Neuron (in vitro differentiated cells): ENCODE measurements at regions not wholly inside any gene's neighbourhood (a gene's known extent, or its start where the extent isn't known, plus 50 kb on each side); places are given as distances from the start of the nearest gene placed in this dataset.
A peak's percentile ranks its signal among the peaks of the same experiment; 100 is the strongest.
"Not testable (repeated sequence)": the region's sequence is repeated elsewhere in the genome, so short reads cannot be mapped to it uniquely, and the experiment has no call there.

Experiments
- H2AFZ ChIP-seq: one replicate; pipeline ENCODE4 v1.6.1; 2013; ENCODE audit warnings: low read depth, mild to moderate bottlenecking, inconsistent platforms, low read length, moderate library complexity
- H3K27me3 ChIP-seq: one replicate; pipeline ENCODE4 v1.6.1; 2013; ENCODE audit warnings: low read length; ENCODE audit not compliant: insufficient read depth
- H3K36me3 ChIP-seq: one replicate; pipeline ENCODE4 v1.6.1; 2013; ENCODE audit warnings: low read length; ENCODE audit not compliant: insufficient read depth
- H3K4me1 ChIP-seq: one replicate; pipeline ENCODE4 v1.6.1; 2013; ENCODE audit warnings: low read length; ENCODE audit not compliant: insufficient read depth
- H3K4me3 ChIP-seq: 2 replicates; pipeline ENCODE4 v1.5.1; 2013; ENCODE audit warnings: mild to moderate bottlenecking, low read length, moderate library complexity
- H3K9me3 ChIP-seq: one replicate; pipeline ENCODE4 v1.6.1; 2013; ENCODE audit warnings: low read length

- Histone ChIP-seq H3K4me1 (peaks cover 3% of the 10 kb centered on the region), H3K4me3 (no peak overlapping the region), H3K36me3 (no peaks in the 10 kb centered on the region), H3K27me3 (peaks cover 78% of the 10 kb centered on the region), H2AFZ (no peak overlapping the region), H3K9me3 (peaks cover 2% of the 10 kb centered on the region)
Observed at GRCh38 chr6:28811873-28812272, 111.9 kb downstream of the TRIM27 start.

- H3K36me3 ChIP-seq: no peaks in the 10 kb centered on the region
- H3K4me1 ChIP-seq: peaks cover 3% of the 10 kb centered on the region
- H3K9me3 ChIP-seq: peaks cover 2% of the 10 kb centered on the region
- no peak overlapping the region for H2AFZ ChIP-seq
- peaks cover 88% of the 10 kb centered on the region for H3K27me3 ChIP-seq
- H3K4me3 ChIP-seq: no peak overlapping the region
Observed at GRCh38 chr6:28812778-28813569, 110.8 kb downstream of the TRIM27 start.

- Histone ChIP-seq H3K9me3 (peaks cover 2% of the 10 kb centered on the region), H3K36me3 (no peaks in the 10 kb centered on the region), H3K4me3 (peak overlapping the region; percentile 36), H2AFZ (peak overlapping the region; percentile 28), H3K4me1 (peaks cover 3% of the 10 kb centered on the region), H3K27me3 (peaks cover 93% of the 10 kb centered on the region)
Observed at GRCh38 chr6:28814032-28814976, 109.5 kb downstream of the TRIM27 start.

- H3K4me1 ChIP-seq: peaks cover 3% of the 10 kb centered on the region
- H3K27me3 ChIP-seq: peaks cover 73% of the 10 kb centered on the region
- H3K9me3 ChIP-seq: peaks cover 2% of the 10 kb centered on the region
- no peak overlapping the region for H3K4me3 ChIP-seq
- H2AFZ ChIP-seq: no peak overlapping the region
- H3K36me3 ChIP-seq: no peaks in the 10 kb centered on the region
Observed at GRCh38 chr6:28816339-28816908, 107.4 kb downstream of the TRIM27 start.

GRCh38 chr6:28816909-28817807, 106.6 kb downstream of the TRIM27 start:
- H3K36me3 ChIP-seq: no peaks in the 10 kb centered on the region
- peaks cover 2% of the 10 kb centered on the region for H3K9me3 ChIP-seq
- H2AFZ ChIP-seq: no peak overlapping the region
- H3K4me3 ChIP-seq: no peak overlapping the region
- peaks cover 68% of the 10 kb centered on the region for H3K27me3 ChIP-seq
- H3K4me1 ChIP-seq: peaks cover 3% of the 10 kb centered on the region

- Histone ChIP-seq H3K4me1 (peaks cover 3% of the 10 kb centered on the region), H3K36me3 (no peaks in the 10 kb centered on the region), H3K27me3 (peaks cover 62% of the 10 kb centered on the region), H3K4me3 (no peak overlapping the region), H3K9me3 (peaks cover 2% of the 10 kb centered on the region), H2AFZ (no peak overlapping the region)
Observed at GRCh38 chr6:28817808-28818145, 106.0 kb downstream of the TRIM27 start.

- H3K27me3 ChIP-seq: peaks cover 47% of the 10 kb centered on the region
- no peaks in the 10 kb centered on the region for H3K36me3 ChIP-seq
- H3K4me3 ChIP-seq: no peak overlapping the region
Observed at GRCh38 chr6:28824793-28825731, 98.7 kb downstream of the TRIM27 start.

GRCh38 chr6:28825732-28826293, 98.0 kb downstream of the TRIM27 start:
- Histone ChIP-seq H3K4me1 (no peaks in the 10 kb centered on the region), H3K4me3 (no peak overlapping the region), H3K27me3 (peaks cover 47% of the 10 kb centered on the region), H3K9me3 (no peaks in the 10 kb centered on the region), H3K36me3 (no peaks in the 10 kb centered on the region), H2AFZ (no peak overlapping the region)

More at GRCh38 chr6:28824793-28825731, 98.7 kb downstream of the TRIM27 start:
- H2AFZ ChIP-seq: no peak overlapping the region
- H3K9me3 ChIP-seq: no peaks in the 10 kb centered on the region
- H3K4me1 ChIP-seq: no peaks in the 10 kb centered on the region

GRCh38 chr6:28831683-28832082, 92.1 kb downstream of the TRIM27 start:
- H2AFZ ChIP-seq, H3K9me3 ChIP-seq: not testable (repeated sequence)
- H3K27me3 ChIP-seq: peaks cover 12% of the 10 kb centered on the region

GRCh38 chr6:28836703-28837102, 87.1 kb downstream of the TRIM27 start:
- not testable (repeated sequence) for H2AFZ ChIP-seq, H3K27me3 ChIP-seq, H3K36me3 ChIP-seq, H3K4me3 ChIP-seq, H3K9me3 ChIP-seq, H3K4me1 ChIP-seq

More at GRCh38 chr6:28831683-28832082, 92.1 kb downstream of the TRIM27 start:
- H3K4me1 ChIP-seq, H3K36me3 ChIP-seq, H3K4me3 ChIP-seq: not testable (repeated sequence)

- H3K36me3 ChIP-seq: no peaks in the 10 kb centered on the region
- H3K4me3 ChIP-seq: peak overlapping the region; percentile 75
- no peaks in the 10 kb centered on the region for H3K4me1 ChIP-seq
- H3K27me3 ChIP-seq: peaks cover 2% of the 10 kb centered on the region
- H3K9me3 ChIP-seq: no peaks in the 10 kb centered on the region
- H2AFZ ChIP-seq: peak overlapping the region; percentile 98
Observed at GRCh38 chr6:28838289-28838633, 85.5 kb downstream of the TRIM27 start.
